ENCODE measurements at regions not wholly inside any gene's neighbourhood (a gene's known extent, or its start where the extent isn't known, plus 50 kb on each side); places are given as distances from the start of the nearest gene placed in this dataset.

DNA sequence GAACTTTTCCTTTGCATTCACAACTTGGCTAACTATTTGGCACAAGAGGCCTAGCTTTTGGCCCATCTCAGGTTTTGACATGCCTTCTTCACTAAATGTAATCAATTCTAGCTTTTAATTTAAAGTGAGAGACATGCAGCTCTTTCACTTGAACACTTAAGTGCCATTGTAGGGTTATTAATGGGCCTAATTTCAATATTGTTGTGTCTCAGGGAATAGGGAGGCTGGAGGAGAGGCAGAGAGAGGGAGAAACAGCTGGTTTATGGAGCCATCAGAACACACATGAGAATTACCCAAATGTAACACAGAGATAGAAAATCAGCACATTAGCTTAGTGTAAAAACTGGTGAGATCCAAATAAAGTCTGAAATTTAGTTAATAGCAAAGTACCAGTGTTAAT is 157.4 kb downstream of the RPAP3 start:
- CTCF ChIA-PET: no interaction called here
- no peaks in the 10 kb centered on the region; the same call in 1 of the 2 replicates for H3K4me1 ChIP-seq (ENCODE audit: control insufficient read depth, insufficient read depth, low read length)
- H3K9ac ChIP-seq (ENCODE audit: control insufficient read depth, insufficient read depth, low read length): no peak overlapping the region
- H3K4me3 ChIP-seq: no peak overlapping the region
- no peak for FAIRE-seq
- RAD21 ChIA-PET (ENCODE audit: unreplicated experiment): no interaction called here
- ATAC-seq: no peak
- no peak overlapping the region for H3K27ac ChIP-seq (ENCODE audit: control insufficient read depth, insufficient read depth)
- no peak overlapping the region for H3K4me2 ChIP-seq (ENCODE audit: control insufficient read depth, insufficient read depth)
- no peak overlapping the region for H2AFZ ChIP-seq (ENCODE audit: control insufficient read depth, low read depth, low read length)
- H3K36me3 ChIP-seq (ENCODE audit: control insufficient read depth in 2 of 2, insufficient read depth in 2 of 2, low read length in 1 of 2): no peaks in the 10 kb centered on the region
- no TSS peak for BruUV-seq (replicated peaks)
- in situ Hi-C loops (cut with MboI) (no loop called here), intact Hi-C loops (cut with micrococcal nuclease; ENCODE audit: unreplicated experiment) (no loop called here)
- peaks cover 2% of the 10 kb centered on the region; the same call in 2 of the 3 replicates for H3K9me3 ChIP-seq (replicated peaks; ENCODE audit: control insufficient read depth, insufficient read depth, low read length)
- POLR2A ChIA-PET: no interaction called here
- no peaks in the 10 kb centered on the region for H4K20me1 ChIP-seq (ENCODE audit: control insufficient read depth, insufficient read depth)
- TF ChIP-seq, protein P1, sequence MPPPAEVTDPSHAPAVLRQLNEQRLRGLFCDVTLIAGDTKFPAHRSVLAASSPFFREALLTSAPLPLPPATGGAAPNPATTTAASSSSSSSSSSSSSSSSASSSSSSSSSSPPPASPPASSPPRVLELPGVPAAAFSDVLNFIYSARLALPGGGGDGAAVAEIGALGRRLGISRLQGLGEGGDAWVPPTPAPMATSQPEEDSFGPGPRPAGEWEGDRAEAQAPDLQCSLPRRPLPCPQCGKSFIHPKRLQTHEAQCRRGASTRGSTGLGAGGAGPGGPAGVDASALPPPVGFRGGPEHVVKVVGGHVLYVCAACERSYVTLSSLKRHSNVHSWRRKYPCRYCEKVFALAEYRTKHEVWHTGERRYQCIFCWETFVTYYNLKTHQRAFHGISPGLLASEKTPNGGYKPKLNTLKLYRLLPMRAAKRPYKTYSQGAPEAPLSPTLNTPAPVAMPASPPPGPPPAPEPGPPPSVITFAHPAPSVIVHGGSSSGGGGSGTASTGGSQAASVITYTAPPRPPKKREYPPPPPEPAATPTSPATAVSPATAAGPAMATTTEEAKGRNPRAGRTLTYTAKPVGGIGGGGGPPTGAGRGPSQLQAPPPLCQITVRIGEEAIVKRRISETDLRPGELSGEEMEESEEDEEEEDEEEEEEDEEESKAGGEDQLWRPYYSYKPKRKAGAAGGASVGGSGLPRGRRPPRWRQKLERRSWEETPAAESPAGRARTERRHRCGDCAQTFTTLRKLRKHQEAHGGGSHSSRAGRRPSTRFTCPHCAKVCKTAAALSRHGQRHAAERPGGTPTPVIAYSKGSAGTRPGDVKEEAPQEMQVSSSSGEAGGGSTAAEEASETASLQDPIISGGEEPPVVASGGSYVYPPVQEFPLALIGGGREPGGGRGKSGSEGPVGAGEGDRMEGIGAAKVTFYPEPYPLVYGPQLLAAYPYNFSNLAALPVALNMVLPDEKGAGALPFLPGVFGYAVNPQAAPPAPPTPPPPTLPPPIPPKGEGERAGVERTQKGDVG (CRISPR knock-in tag; IDR thresholded peaks at IDR 0.05): no peak
- TF ChIP-seq HSF1 (IDR thresholded peaks at IDR 0.05; ENCODE audit: low read depth, low read length) (no peak), RFX5 (IDR thresholded peaks at IDR 0.05; ENCODE audit: low read depth, low read length) (no peak), EP300 (IDR thresholded peaks at IDR 0.05; ENCODE audit: borderline replicate concordance in 1 of 2, control insufficient read depth in 1 of 2, low read depth in 2 of 2, low read length in 2 of 2) (no peak)
- no peaks in the 10 kb centered on the region for H3K79me2 ChIP-seq (ENCODE audit: control insufficient read depth, insufficient read depth, low read length)
- SMC1A ChIA-PET (ENCODE audit: uncharacterized antibody, unreplicated experiment): no interaction called here
- DNase-seq (ENCODE audit: low read depth, low spot score): no peak
- H3K27me3 ChIP-seq (replicated peaks in 1 of 2; ENCODE audit: control insufficient read depth in 2 of 2, insufficient read depth in 2 of 2, low read length in 1 of 2): no peaks in the 10 kb centered on the region; a peak in 1 of 4 replicates

Measured in GM12878 (cell line).